ENCODE measurements at regions not wholly inside any gene's neighbourhood (a gene's known extent, or its start where the extent isn't known, plus 50 kb on each side); places are given as distances from the start of the nearest gene placed in this dataset.

DNA sequence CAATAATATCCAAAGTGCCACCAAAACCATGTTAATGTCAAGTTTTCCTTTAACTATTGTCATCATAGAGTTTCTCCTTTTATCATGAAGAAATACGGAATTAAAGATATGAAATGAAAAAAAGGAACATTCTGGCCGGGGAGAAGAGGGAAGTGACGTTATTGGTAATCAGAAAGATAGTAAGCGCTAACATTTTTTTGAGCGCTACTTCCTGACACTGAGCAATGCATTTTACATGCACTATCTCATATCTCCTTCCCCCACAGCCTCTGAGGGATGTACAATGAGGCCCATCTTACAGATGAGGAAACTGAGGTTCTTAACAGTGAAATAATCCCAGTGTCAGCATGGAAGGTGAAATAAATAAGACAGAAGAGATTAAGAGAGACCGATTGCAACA, 410.9 kb downstream of the SOX9 start:
- TF ChIP-seq, protein P1, sequence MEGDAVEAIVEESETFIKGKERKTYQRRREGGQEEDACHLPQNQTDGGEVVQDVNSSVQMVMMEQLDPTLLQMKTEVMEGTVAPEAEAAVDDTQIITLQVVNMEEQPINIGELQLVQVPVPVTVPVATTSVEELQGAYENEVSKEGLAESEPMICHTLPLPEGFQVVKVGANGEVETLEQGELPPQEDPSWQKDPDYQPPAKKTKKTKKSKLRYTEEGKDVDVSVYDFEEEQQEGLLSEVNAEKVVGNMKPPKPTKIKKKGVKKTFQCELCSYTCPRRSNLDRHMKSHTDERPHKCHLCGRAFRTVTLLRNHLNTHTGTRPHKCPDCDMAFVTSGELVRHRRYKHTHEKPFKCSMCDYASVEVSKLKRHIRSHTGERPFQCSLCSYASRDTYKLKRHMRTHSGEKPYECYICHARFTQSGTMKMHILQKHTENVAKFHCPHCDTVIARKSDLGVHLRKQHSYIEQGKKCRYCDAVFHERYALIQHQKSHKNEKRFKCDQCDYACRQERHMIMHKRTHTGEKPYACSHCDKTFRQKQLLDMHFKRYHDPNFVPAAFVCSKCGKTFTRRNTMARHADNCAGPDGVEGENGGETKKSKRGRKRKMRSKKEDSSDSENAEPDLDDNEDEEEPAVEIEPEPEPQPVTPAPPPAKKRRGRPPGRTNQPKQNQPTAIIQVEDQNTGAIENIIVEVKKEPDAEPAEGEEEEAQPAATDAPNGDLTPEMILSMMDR (IDR thresholded peaks at IDR 0.05; ENCODE audit: borderline replicate concordance, insufficient read depth, low read depth, low read length), result no peak
- H3K4me3 ChIP-seq (ENCODE audit: low read depth, low read length), result no peak overlapping the region

DNA sequence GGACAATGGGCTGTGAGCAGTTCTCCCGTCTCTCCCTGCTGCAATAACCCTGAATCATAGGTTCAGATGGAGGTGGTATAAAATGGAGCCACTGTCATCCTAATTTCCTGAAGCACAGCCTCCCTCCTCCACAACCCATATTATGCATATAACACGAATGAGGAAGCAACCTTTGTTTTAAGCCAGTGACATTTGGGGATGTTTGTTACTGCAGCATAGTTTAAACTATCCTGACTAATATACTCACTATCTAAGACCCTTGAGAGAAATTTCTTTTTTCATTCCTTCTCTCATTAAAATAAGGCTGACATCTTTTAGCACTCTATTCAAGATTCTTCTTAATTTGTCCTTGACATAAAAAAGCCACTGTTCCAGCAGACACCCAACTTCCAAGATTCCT, 413.4 kb downstream of the SOX9 start:
- H3K4me3 ChIP-seq (ENCODE audit: low read depth, low read length), result no peak overlapping the region
- TF ChIP-seq, protein P1 (IDR thresholded peaks at IDR 0.05; ENCODE audit: borderline replicate concordance, insufficient read depth, low read depth, low read length), result no peak

DNA sequence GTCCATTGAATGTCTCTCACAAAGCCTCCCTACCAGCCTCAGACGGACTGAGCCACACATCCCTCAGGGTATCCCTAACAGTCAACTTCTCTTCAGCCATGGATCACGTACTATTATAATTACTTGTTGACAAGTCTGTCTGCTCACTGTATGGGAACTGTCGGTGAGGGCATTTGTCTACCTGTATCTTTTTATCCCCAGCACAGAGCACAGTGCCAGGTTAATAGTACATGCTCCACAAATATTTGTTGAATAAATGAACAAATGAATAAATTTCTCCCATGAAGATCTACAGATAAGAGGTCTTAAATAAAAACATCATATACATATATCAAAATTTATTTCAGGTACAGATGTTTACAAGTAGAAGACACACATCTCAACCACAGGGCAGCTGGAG, 414.0 kb downstream of the SOX9 start:
- TF ChIP-seq, protein P1 (IDR thresholded peaks at IDR 0.05; ENCODE audit: borderline replicate concordance, insufficient read depth, low read depth, low read length), result no peak
- H3K4me3 ChIP-seq (ENCODE audit: low read depth, low read length), result no peak overlapping the region

DNA sequence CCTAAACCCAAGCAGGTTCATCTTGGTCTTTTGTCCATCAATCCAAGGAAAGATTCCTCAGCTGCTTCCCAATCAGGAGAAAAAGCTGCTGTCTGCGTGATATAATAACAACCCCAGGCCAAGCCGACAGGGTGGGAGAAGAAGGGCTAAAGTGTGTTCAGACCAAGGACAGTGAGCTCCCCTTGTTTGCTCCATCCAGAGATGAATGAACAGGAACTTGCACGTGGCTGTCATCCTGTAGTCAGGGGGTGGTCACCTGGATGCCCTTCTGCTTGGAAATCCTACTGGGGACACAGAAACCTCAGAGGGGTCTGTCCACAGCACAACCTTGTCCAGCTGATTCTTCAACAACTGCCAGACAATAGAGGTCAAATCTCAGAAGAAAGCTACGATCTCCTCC, 414.5 kb downstream of the SOX9 start:
- TF ChIP-seq, protein P1 (IDR thresholded peaks at IDR 0.05; ENCODE audit: borderline replicate concordance, insufficient read depth, low read depth, low read length), result no peak
- H3K4me3 ChIP-seq (ENCODE audit: low read depth, low read length), result no peak overlapping the region

DNA sequence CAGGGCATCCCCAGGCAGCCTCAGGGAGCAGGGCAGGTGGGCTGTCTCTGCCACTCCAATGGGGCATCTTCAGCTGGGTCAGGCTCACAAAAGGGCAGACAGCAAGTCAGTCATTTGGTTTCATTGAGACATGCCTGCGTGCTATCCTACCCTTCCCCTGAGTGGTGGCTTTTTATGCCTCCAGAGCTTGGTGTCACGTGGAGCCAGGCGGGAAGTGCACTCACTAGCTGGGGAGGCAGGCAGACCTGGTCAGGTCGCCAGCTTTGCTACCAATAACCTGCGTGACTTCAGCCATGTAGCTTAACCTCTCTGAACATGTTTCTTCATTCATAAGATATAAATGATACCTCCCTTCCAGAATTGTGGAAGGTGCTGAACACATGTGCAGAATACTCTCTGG, 415.0 kb downstream of the SOX9 start:
- H3K4me3 ChIP-seq (ENCODE audit: low read depth, low read length), result no peak overlapping the region

DNA sequence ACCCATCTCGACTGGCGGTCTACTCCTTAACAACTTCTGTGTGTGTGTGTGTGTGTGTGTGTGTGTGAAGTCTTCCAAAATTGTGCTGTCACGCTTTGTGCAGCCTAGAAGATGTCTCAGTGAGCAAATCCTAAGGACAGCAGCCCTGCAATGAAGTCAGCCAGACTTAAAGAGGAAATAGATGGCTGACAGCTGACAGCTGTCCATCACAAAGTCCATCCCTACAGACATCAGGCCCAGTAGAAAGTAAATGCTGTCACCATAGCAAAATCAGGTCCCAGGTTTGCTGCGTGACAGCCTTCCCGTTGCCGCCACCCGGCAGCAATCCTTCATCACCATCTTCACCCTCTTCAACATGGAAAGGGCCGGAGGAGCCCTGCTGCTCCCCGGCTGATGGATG, 416.0 kb downstream of the SOX9 start:
- TF ChIP-seq, protein P1 (IDR thresholded peaks at IDR 0.05; ENCODE audit: borderline replicate concordance, insufficient read depth, low read depth, low read length), result no peak
- no peak overlapping the region for H3K4me3 ChIP-seq (ENCODE audit: low read depth, low read length)

More for the DNA sequence above, 415.0 kb downstream of the SOX9 start:
- TF ChIP-seq, protein P1 (IDR thresholded peaks at IDR 0.05; ENCODE audit: borderline replicate concordance, insufficient read depth, low read depth, low read length), result no peak

DNA sequence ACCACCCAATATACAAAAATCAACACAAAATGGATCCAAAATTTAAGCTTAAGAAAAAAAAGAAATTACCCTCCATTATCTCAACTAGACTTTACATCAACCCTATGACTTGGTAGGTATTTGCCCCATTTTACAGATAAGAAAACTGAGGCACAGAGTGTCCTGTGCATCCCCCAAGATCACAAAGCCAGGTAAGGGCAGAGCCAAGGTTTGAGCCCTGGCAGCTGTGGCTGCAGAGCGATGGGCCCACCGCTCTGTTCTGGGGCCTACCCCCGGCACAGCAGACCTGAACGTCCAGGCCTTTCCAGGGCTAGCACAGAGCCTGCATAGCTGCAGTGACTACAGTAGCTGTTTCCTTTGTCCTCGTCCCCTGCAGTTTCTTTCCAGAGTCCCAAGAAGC, 417.6 kb downstream of the SOX9 start:
- no peak overlapping the region for H3K4me3 ChIP-seq (ENCODE audit: low read depth, low read length)
- TF ChIP-seq, protein P1 (IDR thresholded peaks at IDR 0.05; ENCODE audit: borderline replicate concordance, insufficient read depth, low read depth, low read length), result no peak
